KMS-11 (cell line): ENCODE measurements at regions not wholly inside any gene's neighbourhood (a gene's known extent, or its start where the extent isn't known, plus 50 kb on each side); places are given as distances from the start of the nearest gene placed in this dataset.

Experiments used
- H2AFZ ChIP-seq: fragments of 200-600 bp; sonication (generic); 2 replicates; pipeline ENCODE4 v1.6.1; 2016; ENCODE audit warnings: antibody characterized with exemption, mixed run types, low read depth
- H3K27ac ChIP-seq: fragments of 200-600 bp; sonication (generic); 2 replicates; pipeline ENCODE4 v1.6.1; 2016; ENCODE audit warnings: mild to moderate bottlenecking, mixed run types
- H3K27me3 ChIP-seq: fragments of 200-600 bp; sonication (generic); 2 replicates; pipeline ENCODE4 v1.6.1; 2017; ENCODE audit warnings: mild to moderate bottlenecking, low read depth, mixed run types, moderate library complexity; ENCODE audit not compliant: insufficient read depth
- H3K36me3 ChIP-seq: fragments of 200-600 bp; sonication (generic); 2 replicates; pipeline ENCODE4 v1.6.1; 2017; ENCODE audit warnings: mild to moderate bottlenecking, mixed run types; ENCODE audit not compliant: insufficient read depth
- H3K4me1 ChIP-seq: fragments of 200-600 bp; sonication (generic); 2 replicates; pipeline ENCODE4 v1.6.1; 2016; ENCODE audit warnings: mild to moderate bottlenecking, low read depth, mixed run types; ENCODE audit not compliant: poor library complexity, severe bottlenecking
- H3K4me2 ChIP-seq: fragments of 200-600 bp; sonication (generic); 2 replicates; pipeline ENCODE4 v1.7.0; 2016; ENCODE audit warnings: mild to moderate bottlenecking, mixed run types
- H3K4me3 ChIP-seq: fragments of 200-600 bp; sonication (generic); IDR thresholded peaks from 2 replicates; pipeline ENCODE4 v1.6.1; 2017; ENCODE audit warnings: low read depth, low read length, mixed read lengths; ENCODE audit not compliant: insufficient read depth
- H3K79me2 ChIP-seq: fragments of 200-600 bp; sonication (generic); 2 replicates; pipeline ENCODE4 v1.6.1; 2016; ENCODE audit warnings: low read depth, mixed run types; ENCODE audit not compliant: insufficient read depth
- H3K9ac ChIP-seq: fragments of 200-600 bp; sonication (generic); 2 replicates; pipeline ENCODE4 v1.6.1; 2016; ENCODE audit warnings: mild to moderate bottlenecking, mixed run types
- H4K20me1 ChIP-seq: fragments of 200-600 bp; sonication (generic); 2 replicates; pipeline ENCODE4 v1.6.1; 2016; ENCODE audit warnings: mild to moderate bottlenecking, mixed run types; ENCODE audit not compliant: insufficient read depth
- CTCF ChIP-seq: fragments of 200-600 bp; sonication (generic); conservative IDR thresholded peaks from 2 replicates; pipeline ENCODE4 v1.6.1; 2017; ENCODE audit warnings: low read depth, mild to moderate bottlenecking, antibody characterized with exemption, low read length, moderate library complexity, mixed read lengths

- no peaks in the 10 kb centered on the region for H4K20me1 ChIP-seq
- no peaks in the 10 kb centered on the region; the same call in 1 of the 2 replicates for H3K27me3 ChIP-seq
- H2AFZ ChIP-seq: no peak overlapping the region
- H3K4me1 ChIP-seq: no peaks in the 10 kb centered on the region
- no peak overlapping the region for H3K27ac ChIP-seq
- H3K4me2 ChIP-seq: no peak overlapping the region
- H3K79me2 ChIP-seq: no peaks in the 10 kb centered on the region
- no peak overlapping the region for H3K4me3 ChIP-seq
- H3K9ac ChIP-seq: no peak overlapping the region
- no peaks in the 10 kb centered on the region for H3K36me3 ChIP-seq
- no peak for TF ChIP-seq CTCF
Measured at GRCh38 chr16:88276591-88276990, 106.2 kb upstream of the ZNF469 start.

GRCh38 chr16:88279998-88280397, 102.8 kb upstream of the ZNF469 start:
- H3K27ac ChIP-seq: no peak overlapping the region
- H3K36me3 ChIP-seq: no peaks in the 10 kb centered on the region
- no peak overlapping the region for H3K4me2 ChIP-seq
- peaks cover 4% of the 10 kb centered on the region; the same call in 1 of the 2 replicates for H3K27me3 ChIP-seq
- H4K20me1 ChIP-seq: no peaks in the 10 kb centered on the region
- H2AFZ ChIP-seq: no peak overlapping the region
- TF ChIP-seq CTCF: no peak
- H3K9ac ChIP-seq: no peak overlapping the region
- H3K4me3 ChIP-seq: no peak overlapping the region
- H3K79me2 ChIP-seq: no peaks in the 10 kb centered on the region
- no peaks in the 10 kb centered on the region for H3K4me1 ChIP-seq

- no peak overlapping the region for H3K4me3 ChIP-seq
- no peak overlapping the region for H2AFZ ChIP-seq
- no peak for TF ChIP-seq CTCF
Measured at GRCh38 chr16:88281858-88282563, 100.7 kb upstream of the ZNF469 start.

GRCh38 chr16:88282564-88283395, 100.0 kb upstream of the ZNF469 start:
- Histone ChIP-seq H3K36me3 (no peaks in the 10 kb centered on the region), H2AFZ (no peak overlapping the region), H3K4me1 (no peaks in the 10 kb centered on the region), H4K20me1 (no peaks in the 10 kb centered on the region), H3K79me2 (no peaks in the 10 kb centered on the region), H3K27ac (no peak overlapping the region), H3K9ac (no peak overlapping the region), H3K27me3 (peaks cover 4% of the 10 kb centered on the region; the same call in 1 of the 2 replicates), H3K4me2 (no peak overlapping the region), H3K4me3 (no peak overlapping the region)
- no peak for TF ChIP-seq CTCF

More at GRCh38 chr16:88281858-88282563, 100.7 kb upstream of the ZNF469 start:
- Histone ChIP-seq H3K4me1 (no peaks in the 10 kb centered on the region), H3K36me3 (no peaks in the 10 kb centered on the region), H3K27me3 (peaks cover 4% of the 10 kb centered on the region; the same call in 1 of the 2 replicates), H3K27ac (no peak overlapping the region), H3K79me2 (no peaks in the 10 kb centered on the region), H4K20me1 (no peaks in the 10 kb centered on the region), H3K9ac (no peak overlapping the region), H3K4me2 (no peak overlapping the region)
